Activated CD8-positive, alpha-beta memory T cell treated with anti-CD3 and anti-CD28 coated beads for 48 hours (primary cell): ENCODE measurements at regions not wholly inside any gene's neighbourhood (a gene's known extent, or its start where the extent isn't known, plus 50 kb on each side); places are given as distances from the start of the nearest gene placed in this dataset.

Experiments
- DNase-seq, 3 experiments: peaks; one replicate each; pipeline ENCODE4 v3.0.0-alpha.2; 2020; ENCODE audit warnings: low read depth in 2 of 3, low spot score in 2 of 3

DNA sequence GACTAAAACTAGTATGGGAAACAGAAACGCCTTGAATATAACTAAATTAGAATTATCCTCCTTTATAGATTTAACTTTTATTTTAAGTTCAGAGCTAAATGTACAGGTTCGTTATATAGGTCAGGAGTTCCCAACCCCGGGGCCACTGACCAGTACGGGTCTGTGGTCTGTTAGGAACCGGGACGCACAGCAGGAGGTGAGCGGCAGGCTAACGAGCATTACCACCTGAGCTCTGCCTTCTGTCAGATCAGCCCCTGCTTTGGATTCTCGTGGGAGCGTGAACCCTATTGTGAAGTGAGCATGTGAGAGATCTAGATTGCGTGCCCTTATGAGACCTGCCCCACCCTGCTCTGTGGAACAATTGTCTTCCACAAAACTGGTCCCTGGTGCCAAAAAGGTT lies 51.0 kb downstream of the FAT4 start:
- no peak for DNase-seq

DNA sequence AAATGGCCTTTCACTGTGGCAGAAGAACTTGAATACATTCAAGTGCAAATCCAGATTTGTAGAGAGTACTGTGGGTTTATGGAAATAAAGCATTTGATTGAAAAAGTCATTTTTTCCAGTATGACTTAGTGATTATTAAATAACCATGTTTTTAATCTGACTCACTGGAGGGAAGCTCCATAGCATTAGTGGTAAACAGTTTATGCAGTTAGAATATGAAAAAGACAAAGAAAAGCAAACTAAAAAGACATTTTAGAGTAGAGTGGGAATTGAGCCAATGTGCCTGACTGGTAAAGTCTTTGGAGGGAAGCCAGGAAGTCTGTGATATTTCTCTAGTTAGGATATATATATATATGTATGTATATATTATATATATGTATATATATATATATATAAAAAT lies 53.4 kb downstream of the FAT4 start:
- DNase-seq, result no peak

DNA sequence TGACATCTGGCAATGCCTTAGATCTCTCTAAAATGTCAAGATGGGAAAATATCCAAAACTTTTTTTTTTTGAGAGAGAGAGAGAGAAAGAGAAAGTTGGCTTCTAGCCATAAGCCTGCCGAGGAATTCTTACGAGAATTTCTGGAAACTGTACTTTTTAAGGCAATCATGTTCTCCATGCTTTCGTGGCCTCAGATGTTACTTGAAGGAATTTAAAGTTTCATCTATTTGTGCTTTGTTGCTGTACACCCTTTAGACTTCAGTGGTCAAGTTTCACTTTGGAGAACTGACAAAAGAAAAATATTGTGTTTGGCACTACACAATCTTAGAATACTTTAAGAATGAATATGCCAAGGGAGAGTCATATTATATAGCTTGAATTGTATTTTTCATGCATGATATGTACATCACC lies 53.9 kb downstream of the FAT4 start:
- DNase-seq, result no peak

DNA sequence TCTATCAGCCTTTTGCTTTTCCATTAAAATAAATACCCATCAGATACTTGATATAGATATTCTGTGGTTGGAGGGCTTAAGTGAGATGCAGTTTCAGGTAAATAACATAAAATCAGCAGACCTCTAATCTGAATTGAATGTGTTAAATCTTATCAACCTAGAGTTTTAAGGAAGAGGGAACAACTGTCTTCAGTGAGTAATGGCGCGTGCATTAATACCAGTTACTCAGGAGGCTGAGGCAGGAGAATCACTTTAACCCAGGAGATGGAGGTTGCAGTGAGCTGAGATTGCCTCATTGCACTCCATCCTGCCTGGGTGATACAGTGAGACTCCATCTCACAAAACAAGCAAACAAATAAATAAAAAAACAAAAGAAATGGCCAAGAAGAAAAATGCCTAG lies 54.3 kb downstream of the FAT4 start:
- no peak for DNase-seq

DNA sequence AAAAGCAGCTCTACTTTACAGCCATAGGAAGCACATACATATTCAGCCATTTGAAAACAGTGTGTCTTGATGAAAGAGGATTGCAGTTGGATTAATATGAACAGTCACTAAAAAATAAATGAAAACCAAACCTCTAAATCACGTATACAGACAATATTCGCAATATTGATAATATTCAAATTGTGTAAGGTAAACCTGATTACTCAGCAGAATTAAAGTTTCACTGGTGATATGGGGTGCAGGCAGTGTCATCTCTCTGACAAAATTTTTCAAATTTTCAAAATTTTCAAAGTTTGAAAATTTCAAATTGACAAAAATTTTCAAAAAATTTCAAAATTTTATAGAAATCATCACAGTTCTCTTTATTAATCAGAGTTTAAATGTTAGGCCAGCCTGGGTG lies 55.7 kb downstream of the FAT4 start:
- no peak for DNase-seq

DNA sequence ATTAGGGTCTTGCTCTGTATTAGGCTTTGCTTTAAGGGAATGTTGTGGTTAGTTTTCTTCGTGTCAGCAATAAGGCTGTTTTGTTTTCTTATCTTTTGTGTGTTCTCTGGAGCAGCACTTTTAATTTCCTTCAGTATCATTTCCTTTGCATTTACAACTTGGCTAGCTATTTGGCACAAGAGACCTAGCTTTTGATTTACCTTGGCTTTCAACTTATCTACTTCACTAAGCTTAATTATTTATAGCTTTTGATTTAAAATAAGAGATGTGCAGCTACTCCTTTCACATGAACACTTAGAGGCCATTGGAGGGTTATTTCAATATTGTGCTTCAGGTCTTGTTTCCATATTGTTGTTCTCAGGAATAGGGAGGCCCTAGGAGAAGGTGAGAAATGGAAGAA lies 68.2 kb downstream of the FAT4 start:
- DNase-seq, result no peak

DNA sequence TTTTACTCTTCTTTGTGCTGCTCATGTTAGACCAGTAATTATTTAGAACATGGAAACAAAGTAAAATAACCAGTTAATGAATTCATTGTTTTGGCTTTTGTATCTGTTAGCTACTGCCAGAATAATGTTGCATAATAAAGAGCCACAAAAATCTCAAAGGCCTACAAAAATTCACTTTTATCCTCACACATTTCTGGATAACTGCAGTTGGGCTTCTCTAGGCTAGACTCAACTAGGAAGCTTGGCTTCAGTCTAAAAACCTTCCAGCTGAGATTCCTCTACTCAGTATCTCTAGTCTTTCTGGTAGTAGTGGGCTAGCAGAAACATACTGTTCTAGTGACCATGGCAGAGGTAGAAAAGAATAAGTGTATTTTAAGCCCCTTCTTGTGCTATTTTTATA lies 73.0 kb downstream of the FAT4 start:
- no peak for DNase-seq

DNA sequence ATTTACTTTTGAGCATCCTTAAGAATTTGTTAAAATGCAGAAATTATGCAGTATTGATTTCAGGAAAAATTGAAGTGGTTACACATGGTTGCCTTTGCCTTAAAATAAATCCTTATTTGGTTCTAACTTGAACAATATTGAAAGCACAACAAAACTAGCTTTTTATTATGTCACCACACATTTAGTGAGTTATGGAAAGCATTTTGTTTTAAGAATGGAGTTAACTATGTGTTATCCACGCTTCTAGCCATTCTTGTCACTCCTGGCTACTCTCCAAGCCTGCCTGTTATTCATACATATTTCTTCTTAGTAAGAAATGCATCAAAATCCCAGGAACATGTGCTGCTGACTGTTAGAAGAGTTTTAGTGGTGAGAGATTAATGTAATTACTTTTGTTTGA lies 73.9 kb downstream of the FAT4 start:
- no peak for DNase-seq

DNA sequence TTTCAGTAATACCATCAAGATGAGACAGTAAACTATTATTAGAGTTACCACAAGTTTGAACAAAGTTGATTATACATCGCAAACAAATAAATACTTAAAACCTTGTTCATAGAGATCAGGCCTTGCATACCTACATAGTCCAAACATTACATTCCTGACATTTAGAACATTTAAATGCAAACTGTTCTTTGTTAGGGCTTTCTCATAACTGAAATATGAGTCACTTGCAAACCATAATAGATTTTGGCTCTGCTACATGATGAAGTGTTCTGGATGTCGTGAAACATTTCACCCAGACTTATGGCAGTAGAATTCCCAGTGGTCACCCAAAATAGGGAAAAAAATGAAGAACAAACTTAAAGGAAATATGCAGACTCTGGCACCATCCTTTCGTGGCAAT lies 75.0 kb downstream of the FAT4 start:
- no peak for DNase-seq

DNA sequence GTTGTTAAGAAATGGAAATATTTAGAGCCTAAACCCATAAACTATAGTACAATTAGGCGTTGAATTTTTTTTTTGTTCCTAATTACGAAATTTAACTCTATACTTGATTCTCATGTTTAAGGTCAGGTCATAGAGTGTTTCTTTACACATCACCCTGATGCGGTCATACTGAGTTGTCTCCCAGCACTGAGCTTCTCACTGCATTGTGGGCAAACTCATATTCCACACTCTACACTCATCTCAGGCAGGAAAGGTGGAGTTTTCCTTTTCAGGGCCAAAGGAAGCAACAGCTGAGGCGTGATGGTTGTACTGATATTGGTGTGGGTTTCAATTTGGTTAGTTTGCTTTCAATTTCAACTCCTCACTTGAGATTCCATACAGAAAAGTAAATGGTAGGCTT lies 75.4 kb downstream of the FAT4 start:
- DNase-seq, result no peak

DNA sequence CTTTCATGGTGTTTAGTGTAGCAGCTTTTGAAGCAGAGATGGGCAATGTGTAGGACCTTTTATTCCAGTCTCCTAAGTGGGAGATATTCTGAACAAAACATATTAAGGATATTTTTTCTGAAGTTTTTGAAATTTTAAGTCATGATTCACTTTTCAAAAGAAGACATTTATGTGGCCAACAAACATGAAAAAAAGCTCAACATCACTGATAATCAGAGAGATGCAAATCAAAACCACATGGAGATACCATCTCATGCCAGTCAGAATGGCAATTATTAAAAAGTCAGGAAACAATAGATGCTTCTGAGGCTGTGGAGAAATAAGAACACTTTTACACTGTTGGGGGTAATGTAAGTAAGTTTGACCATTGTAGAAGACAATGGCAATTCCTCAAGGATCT lies 76.0 kb downstream of the FAT4 start:
- DNase-seq, result no peak

DNA sequence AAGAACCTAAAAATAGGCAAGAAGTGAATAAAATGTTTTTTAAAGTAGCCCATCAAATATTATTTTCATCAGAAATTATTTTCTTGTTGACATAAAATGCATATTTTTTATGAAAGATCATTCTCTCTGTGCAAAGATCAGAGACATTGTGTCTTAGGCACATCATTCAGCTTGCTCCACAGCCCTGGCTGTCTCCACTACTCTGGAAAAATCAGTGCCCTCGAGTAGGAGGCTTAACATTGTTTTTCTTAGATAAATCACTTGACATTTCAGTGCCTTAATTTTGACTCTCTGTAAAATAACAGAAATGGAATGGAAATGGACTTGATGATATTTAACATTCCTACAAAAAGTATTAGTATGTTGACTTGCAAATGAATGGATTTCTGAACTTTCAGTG lies 77.9 kb downstream of the FAT4 start:
- DNase-seq, result no peak

DNA sequence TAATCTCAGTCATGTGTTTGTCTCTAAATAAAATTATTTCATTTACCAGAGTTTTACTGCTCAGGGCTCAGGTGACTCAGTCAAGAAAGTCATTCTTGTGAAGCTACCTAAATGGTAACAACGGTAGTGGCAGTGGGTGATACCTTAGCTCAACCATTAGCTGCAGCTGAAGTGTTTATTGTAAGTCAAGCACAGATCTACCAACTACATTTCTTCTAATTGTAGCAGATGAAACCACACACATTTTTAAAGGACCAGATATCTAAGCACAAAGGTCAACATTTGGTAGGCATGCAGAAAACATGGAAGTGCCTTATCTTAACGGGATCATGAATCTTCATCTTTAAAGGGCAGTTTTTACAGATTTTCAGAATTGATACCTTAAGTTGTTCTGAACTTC lies 79.1 kb downstream of the FAT4 start:
- DNase-seq, result no peak

DNA sequence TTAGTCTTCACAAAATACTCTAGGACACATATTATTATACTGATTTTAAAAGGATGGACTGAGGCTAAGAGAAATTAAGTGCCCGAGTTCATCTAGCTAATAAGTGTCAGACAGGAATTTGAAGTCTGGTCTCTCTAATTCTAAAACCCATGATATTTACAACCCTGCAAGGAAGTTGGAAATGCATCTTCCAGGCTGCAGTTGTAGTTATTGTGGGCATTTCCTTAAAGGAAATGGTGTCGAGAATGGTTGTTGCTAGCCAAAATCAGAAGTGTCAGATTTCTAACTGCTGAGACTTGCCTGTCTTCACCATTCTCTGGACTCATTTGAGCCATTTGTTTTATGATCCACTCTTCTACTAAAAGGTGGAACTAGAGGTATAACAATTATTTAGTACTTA lies 82.5 kb downstream of the FAT4 start:
- no peak for DNase-seq

DNA sequence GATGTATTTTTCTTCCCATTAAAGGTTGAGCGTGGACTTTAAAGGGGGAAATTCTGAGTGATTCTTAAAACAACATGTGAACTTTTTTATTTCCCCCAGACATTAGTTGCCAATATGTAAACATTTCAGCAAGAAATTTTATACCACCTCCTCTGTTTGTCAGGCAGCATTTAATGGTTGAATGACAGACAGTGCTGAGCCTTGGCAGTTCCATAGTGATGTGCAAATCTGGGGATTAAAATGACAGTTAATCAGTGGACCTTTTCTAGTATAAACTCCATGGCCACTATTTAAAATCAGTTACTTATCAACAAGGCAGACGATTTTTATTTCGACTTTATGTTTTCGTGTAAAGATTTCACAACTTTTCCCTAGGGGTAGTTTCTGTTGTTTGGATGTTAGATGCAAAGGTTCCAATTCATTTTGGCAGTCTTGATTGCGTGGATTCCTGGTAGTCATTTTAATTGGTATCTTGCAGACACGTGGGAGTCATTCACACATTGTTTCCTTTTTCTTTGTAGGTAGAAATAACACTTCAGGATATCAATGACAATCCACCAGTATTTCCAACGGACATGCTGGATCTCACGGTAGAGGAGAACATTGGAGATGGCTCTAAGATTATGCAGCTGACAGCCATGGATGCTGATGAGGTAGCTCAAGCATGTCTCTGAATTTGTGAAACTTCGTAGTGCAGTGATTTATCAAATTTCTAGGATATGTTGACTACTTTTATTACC lies 83.7 kb downstream of the FAT4 start:
- no peak for DNase-seq

DNA sequence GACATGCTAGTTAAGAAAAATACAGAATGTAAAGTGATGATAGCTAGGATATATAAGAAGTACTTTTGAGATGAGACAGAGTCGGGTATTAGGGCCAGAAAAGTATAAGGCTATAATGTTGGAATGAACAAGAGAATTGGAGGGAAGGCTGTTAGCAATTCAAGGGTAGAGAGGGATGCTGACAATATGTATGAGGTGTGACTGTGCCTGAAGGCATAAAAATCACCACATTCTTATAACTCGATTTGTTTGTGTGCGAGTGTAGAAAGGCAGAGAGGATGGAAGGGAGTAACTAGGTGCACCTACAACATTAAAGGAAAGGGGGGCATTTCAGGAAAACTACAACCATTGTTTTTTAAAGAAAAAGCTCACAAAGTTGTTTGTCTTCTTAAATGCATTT lies 86.0 kb downstream of the FAT4 start:
- DNase-seq, result no peak

DNA sequence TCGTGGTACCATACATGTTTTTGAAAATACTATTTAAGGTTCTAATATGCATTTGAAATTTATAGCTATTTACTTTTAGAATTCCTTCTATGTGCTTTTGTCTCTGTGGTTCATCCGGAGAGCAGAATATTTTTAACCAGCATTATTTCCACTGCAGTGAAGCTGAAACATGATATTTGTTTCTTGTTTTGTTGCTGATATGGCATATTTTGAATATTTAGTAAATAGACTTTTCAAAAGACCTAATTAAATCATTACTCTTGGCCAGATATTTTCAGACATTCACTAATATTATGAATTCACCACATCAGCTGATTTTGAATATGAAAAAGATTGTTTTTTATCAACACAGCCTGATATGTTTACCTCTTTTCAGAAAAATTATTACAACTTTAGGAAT lies 87.0 kb downstream of the FAT4 start:
- no peak for DNase-seq

DNA sequence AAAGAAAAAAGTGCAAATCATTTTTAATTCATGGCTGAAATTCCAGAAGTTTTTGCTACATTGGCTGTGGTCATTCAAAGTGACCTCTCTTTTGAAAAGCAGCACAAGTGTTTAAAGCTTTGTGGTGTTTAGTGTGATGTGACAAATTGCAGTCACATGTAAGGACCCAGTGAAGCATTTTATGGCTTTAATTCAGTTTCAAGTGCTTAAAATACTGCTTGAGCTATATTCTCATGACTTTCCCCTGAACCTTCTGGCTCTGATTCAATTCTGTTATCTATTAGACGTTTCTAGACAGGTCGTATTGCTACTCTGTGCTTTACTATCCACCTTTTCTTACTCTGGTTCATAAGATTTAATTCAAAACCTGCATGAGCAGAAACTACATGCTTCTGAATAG lies 105.8 kb downstream of the FAT4 start:
- DNase-seq, result no peak

DNA sequence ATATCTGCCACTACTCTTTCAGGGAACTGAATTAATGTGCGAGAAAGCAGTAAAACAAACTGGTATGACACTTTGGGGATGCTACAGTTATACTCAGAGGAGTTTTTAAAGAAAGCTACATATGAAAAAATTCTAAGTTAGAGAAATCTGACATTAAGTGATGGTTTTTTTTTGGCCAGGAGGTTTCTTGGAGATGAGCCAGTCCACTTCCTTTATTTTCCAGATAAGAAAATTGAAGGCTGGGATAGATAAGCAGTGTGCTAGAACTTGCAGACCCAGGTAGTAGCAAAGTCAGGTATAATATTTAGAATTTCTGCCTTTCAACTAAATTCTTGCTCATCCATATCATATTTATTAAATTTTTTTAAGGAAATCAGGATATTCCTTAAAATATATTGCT lies 106.8 kb downstream of the FAT4 start:
- no peak for DNase-seq

DNA sequence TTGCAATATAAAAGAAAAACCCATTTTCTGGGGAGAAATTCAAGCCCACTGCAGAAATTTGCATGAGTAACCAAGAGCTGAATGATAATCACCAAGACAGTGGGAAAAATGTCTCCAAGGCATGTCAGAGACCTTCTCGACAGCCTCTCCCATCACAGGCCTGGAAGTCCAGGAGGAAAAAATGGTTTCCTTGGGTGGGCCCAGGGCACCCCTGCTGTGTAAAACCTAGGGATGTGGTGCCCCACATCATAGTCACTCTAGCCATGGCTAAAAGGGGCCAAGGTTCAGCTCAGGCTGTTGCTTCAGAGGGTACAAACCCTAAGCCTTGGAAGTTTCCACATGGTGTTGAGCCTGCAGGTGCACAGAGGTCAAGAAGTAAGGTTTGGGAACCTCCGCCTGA lies 108.4 kb downstream of the FAT4 start:
- no peak for DNase-seq

DNA sequence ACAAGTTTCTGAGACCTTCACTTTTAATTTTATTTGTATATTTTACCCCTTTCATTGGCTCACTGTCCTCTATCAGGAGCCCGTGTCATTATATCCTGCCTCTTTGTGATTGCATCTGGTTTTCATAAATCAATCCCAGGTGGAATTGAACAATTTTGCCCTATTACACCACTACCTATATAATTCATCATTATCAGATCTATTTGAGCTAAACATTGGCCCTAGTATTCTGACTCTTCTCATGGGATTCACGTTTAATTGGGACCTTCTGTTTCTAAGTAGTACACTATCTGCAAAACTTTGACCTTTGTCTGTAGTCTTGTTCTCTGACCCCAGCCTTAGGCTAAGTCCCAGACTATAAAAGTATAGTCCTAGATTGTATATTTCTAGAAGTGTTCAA lies 114.1 kb downstream of the FAT4 start:
- no peak for DNase-seq

DNA sequence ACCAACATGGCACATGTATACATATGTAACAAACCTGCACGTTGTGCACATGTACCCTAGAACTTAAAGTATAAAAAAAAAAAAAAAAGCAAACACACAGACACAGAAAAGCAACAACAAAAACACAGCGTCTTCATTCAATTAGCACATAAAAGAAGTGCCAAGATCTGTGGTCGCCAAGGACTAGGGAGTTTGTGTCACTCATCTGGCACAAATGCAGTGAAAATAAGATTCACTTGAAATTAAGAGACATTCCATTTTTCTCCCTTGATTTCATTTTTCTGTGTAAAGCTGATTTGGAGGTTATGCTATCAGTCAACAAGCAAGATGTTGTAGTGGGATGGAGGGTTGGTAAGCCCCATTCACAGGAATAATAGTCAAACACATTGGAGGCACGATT lies 115.3 kb downstream of the FAT4 start:
- DNase-seq, result no peak

DNA sequence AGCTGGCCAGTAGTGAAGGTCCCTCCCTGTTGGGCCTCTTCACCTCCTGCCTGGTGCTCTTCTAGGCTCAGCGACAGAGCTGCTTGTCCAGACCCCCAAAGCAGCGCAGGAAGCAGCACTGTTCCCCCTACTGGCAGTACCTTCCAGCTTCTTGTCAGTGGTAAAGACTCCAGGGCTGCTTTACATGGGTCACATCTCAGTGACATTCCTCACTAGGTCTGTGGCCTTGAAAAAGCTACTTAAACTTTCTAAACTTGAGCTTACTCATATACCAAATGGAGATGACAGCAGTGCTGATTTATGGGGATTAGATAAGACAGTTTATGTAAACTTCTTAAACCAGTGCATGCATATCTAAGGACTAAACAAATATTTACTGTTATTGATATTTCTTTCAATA lies 117.3 kb downstream of the FAT4 start:
- DNase-seq, result no peak

DNA sequence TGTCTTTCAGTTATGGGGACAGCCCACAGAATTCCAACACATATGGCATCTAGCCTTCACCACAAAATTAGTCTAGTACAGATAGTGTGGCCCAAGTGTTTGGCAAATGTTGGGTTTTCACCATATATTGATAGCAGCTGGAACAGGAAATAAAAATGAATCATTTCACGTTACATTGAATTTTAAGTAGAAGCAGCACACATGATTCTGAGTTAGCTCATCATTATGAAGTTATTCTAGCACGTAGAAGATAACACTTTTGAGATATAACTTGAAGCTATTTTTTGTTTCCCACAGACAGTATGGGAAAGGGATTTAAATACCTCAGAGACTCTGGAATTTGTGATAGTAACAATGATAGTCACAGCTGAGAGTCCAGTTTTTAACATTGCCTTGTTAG lies 118.7 kb downstream of the FAT4 start:
- DNase-seq, result no peak
